ENCODE measurements at regions not wholly inside any gene's neighbourhood (a gene's known extent, or its start where the extent isn't known, plus 50 kb on each side); places are given as distances from the start of the nearest gene placed in this dataset.

GRCh38 chr16:52634528-52634927 is 87.6 kb upstream of the TOX3 start:
- no peak for DNase-seq

- DNase-seq = no peak
Measured at GRCh38 chr16:52634104-52634503, 87.2 kb upstream of the TOX3 start.

GRCh38 chr16:52633230-52633629 is 86.3 kb upstream of the TOX3 start:
- DNase-seq = no peak

- no peak for DNase-seq
Measured at GRCh38 chr16:52631711-52632110, 84.8 kb upstream of the TOX3 start.

GRCh38 chr16:52630711-52631110 is 83.8 kb upstream of the TOX3 start:
- DNase-seq = no peak

GRCh38 chr16:52629296-52629695 is 82.4 kb upstream of the TOX3 start:
- DNase-seq = no peak

GRCh38 chr16:52624891-52625290 is 77.9 kb upstream of the TOX3 start:
- DNase-seq = no peak

- DNase-seq = no peak
Measured at GRCh38 chr16:52621651-52622050, 74.7 kb upstream of the TOX3 start.

GRCh38 chr16:52618753-52619497 is 72.0 kb upstream of the TOX3 start:
- DNase-seq = no peak

- DNase-seq = no peak
Measured at GRCh38 chr16:52617591-52617990, 70.6 kb upstream of the TOX3 start.

- DNase-seq = no peak
Measured at GRCh38 chr16:52613508-52613907, 66.6 kb upstream of the TOX3 start.

- no peak for DNase-seq
Measured at GRCh38 chr16:52611817-52612673, 65.1 kb upstream of the TOX3 start.

- no peak for DNase-seq
Measured at GRCh38 chr16:52603015-52603414, 56.1 kb upstream of the TOX3 start.

- no peak for DNase-seq
Measured at GRCh38 chr16:52597772-52598483, 51.0 kb upstream of the TOX3 start.

GRCh38 chr16:52597073-52597771 is 50.3 kb upstream of the TOX3 start:
- DNase-seq = no peak
